ENCODE measurements at regions not wholly inside any gene's neighbourhood (a gene's known extent, or its start where the extent isn't known, plus 50 kb on each side); places are given as distances from the start of the nearest gene placed in this dataset.

DNA sequence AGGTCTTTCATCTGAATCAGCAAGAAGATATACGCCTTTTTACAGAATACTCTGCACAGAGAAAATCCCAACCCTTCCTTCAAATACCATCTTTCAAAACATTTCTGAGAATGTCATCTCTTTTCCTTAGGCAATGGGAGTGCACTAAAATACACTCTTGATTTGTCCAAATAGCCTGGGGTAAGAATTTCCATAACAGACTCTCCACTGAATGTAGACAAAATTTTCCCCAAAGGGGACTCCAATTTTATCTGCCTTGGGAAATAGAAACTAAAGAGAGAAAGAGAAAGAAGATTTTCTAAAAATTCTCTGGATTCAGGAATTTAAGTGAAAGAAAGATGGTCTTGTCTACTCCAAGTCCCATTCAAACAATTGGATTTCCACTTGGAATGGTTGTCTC is 394.5 kb upstream of the CHAC2 start:
- TF ChIP-seq, protein P1, sequence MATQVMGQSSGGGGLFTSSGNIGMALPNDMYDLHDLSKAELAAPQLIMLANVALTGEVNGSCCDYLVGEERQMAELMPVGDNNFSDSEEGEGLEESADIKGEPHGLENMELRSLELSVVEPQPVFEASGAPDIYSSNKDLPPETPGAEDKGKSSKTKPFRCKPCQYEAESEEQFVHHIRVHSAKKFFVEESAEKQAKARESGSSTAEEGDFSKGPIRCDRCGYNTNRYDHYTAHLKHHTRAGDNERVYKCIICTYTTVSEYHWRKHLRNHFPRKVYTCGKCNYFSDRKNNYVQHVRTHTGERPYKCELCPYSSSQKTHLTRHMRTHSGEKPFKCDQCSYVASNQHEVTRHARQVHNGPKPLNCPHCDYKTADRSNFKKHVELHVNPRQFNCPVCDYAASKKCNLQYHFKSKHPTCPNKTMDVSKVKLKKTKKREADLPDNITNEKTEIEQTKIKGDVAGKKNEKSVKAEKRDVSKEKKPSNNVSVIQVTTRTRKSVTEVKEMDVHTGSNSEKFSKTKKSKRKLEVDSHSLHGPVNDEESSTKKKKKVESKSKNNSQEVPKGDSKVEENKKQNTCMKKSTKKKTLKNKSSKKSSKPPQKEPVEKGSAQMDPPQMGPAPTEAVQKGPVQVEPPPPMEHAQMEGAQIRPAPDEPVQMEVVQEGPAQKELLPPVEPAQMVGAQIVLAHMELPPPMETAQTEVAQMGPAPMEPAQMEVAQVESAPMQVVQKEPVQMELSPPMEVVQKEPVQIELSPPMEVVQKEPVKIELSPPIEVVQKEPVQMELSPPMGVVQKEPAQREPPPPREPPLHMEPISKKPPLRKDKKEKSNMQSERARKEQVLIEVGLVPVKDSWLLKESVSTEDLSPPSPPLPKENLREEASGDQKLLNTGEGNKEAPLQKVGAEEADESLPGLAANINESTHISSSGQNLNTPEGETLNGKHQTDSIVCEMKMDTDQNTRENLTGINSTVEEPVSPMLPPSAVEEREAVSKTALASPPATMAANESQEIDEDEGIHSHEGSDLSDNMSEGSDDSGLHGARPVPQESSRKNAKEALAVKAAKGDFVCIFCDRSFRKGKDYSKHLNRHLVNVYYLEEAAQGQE (IDR thresholded peaks at IDR 0.05; ENCODE audit: insufficient read depth in 1 of 2, low read depth in 2 of 2, low read length in 2 of 2), result no peak
- TF ChIP-seq TAF1 (IDR thresholded peaks at IDR 0.05; ENCODE audit: borderline replicate concordance, insufficient read depth, low read length) (no peak), POLR2AphosphoS5 (IDR thresholded peaks at IDR 0.05; ENCODE audit: low read depth, low read length) (no peak)

Measured in PFSK-1 (cell line).